GM23338 (cell line): ENCODE measurements at regions not wholly inside any gene's neighbourhood (a gene's known extent, or its start where the extent isn't known, plus 50 kb on each side); places are given as distances from the start of the nearest gene placed in this dataset.

ENCODE experiments used
- ATAC-seq: fragments of 200-7000 bp; cut with Tn5 transposase; 3 replicates; pipeline ENCODE4 v1.9.1; 2020
- DNase-seq: peaks from one replicate; pipeline ENCODE4 v3.0.0-alpha.2; 2015; ENCODE audit warnings: low spot score
- H2AFZ ChIP-seq: fragments of 200-600 bp; sonication (generic); 2 replicates; pipeline ENCODE4 v1.8.0; 2016; ENCODE audit warnings: antibody characterized with exemption, mild to moderate bottlenecking, moderate library complexity
- H3F3A ChIP-seq: fragments of 200-600 bp; sonication (generic); replicated peaks from 2 replicates; pipeline ENCODE4 v1.8.0; 2017; ENCODE audit warnings: antibody characterized with exemption, mixed run types, low read depth
- H3K27ac ChIP-seq: fragments of 200-600 bp; sonication (generic); 2 replicates; pipeline ENCODE4 v1.6.1; 2016; ENCODE audit warnings: low read depth
- H3K27me3 ChIP-seq: fragments of 200-600 bp; sonication (generic); 2 replicates; pipeline ENCODE4 v1.8.0; 2016; ENCODE audit warnings: mild to moderate bottlenecking, mixed run types, moderate library complexity; ENCODE audit not compliant: insufficient read depth
- H3K36me3 ChIP-seq: fragments of 200-600 bp; sonication (generic); 2 replicates; pipeline ENCODE4 v1.8.0; 2016; ENCODE audit warnings: mild to moderate bottlenecking; ENCODE audit not compliant: insufficient read depth
- H3K4me1 ChIP-seq: fragments of 200-600 bp; sonication (generic); 2 replicates; pipeline ENCODE4 v1.8.0; 2016; ENCODE audit warnings: mild to moderate bottlenecking, moderate library complexity; ENCODE audit not compliant: insufficient read depth
- H3K4me2 ChIP-seq: fragments of 200-600 bp; sonication (generic); 2 replicates; pipeline ENCODE4 v1.7.1; 2017; ENCODE audit warnings: mixed run types
- H3K4me3 ChIP-seq: fragments of 200-600 bp; sonication (generic); 2 replicates; pipeline ENCODE4 v1.6.1; 2016; ENCODE audit warnings: mixed run types
- H3K79me2 ChIP-seq: fragments of 200-600 bp; sonication (generic); replicated peaks from 2 replicates; pipeline ENCODE4 v1.8.0; 2017; ENCODE audit warnings: mild to moderate bottlenecking; ENCODE audit not compliant: insufficient read depth
- H3K9me2 ChIP-seq: fragments of 200-600 bp; sonication (generic); 2 replicates; pipeline ENCODE4 v1.8.0; 2017; ENCODE audit not compliant: insufficient read depth
- H4K20me1 ChIP-seq: fragments of 200-600 bp; sonication (generic); replicated peaks from 2 replicates; pipeline ENCODE4 v1.8.0; 2017; ENCODE audit warnings: mild to moderate bottlenecking; ENCODE audit not compliant: insufficient read depth
- H3K27ac Mint-ChIP-seq: 2 replicates; pipeline ENCODE4 v1.8.0; 2020; ENCODE audit warnings: inconsistent platforms, mild to moderate bottlenecking, moderate library complexity, mixed read lengths
- H3K27me3 Mint-ChIP-seq: 3 replicates; pipeline ENCODE4 v1.8.0; 2022; ENCODE audit warnings: low read depth, mild to moderate bottlenecking, moderate library complexity, mixed read lengths, inconsistent platforms; ENCODE audit not compliant: insufficient read depth, poor library complexity
- H3K36me3 Mint-ChIP-seq: 3 replicates; pipeline ENCODE4 v1.8.0; 2021; ENCODE audit warnings: low read depth, mild to moderate bottlenecking, inconsistent platforms, moderate library complexity, mixed read lengths
- H3K4me1 Mint-ChIP-seq: 3 replicates; pipeline ENCODE4 v1.8.0; 2020; ENCODE audit warnings: mild to moderate bottlenecking, inconsistent platforms, mixed read lengths
- H3K4me3 Mint-ChIP-seq: 3 replicates; pipeline ENCODE4 v1.8.0; 2021; ENCODE audit warnings: moderate library complexity, mild to moderate bottlenecking, inconsistent platforms, mixed read lengths
- H3K9me3 Mint-ChIP-seq: 3 replicates; pipeline ENCODE4 v1.8.0; 2020; ENCODE audit warnings: moderate library complexity, mild to moderate bottlenecking, inconsistent platforms, mixed read lengths
- CREB1 ChIP-seq: fragments of 250-450 bp; sonication (Bioruptor Pico); IDR thresholded peaks from 2 replicates; pipeline ENCODE4 v1.5.0; 2020; ENCODE audit warnings: low read depth, mild to moderate bottlenecking, moderate library complexity
- CTCF ChIP-seq, 2 experiments: fragments of 200-600 bp in 1 of 2; sonication (generic) in 1 of 2; conservative IDR thresholded peaks; 2 replicates each; pipeline versions ENCODE4 v1.5.1 to v1.6.1; 2016 to 2017; ENCODE audit warnings: antibody characterized with exemption in 2 of 2, low read depth in 2 of 2, mild to moderate bottlenecking in 2 of 2, moderate library complexity in 1 of 2
- ETS1 ChIP-seq: IDR thresholded peaks from 2 replicates; pipeline ENCODE4 v1.6.1; 2016; ENCODE audit warnings: antibody characterized with exemption
- EZH2 ChIP-seq: fragments of 200-600 bp; sonication (generic); IDR thresholded peaks from one replicate; pipeline ENCODE4 v1.8.0; 2017; ENCODE audit warnings: antibody characterized with exemption, mild to moderate bottlenecking, low read depth; ENCODE audit not compliant: unreplicated experiment
- EZH2phosphoT487 ChIP-seq: fragments of 200-600 bp; sonication (generic); IDR thresholded peaks from one replicate; pipeline ENCODE4 v1.8.1; 2018; ENCODE audit warnings: antibody characterized with exemption; ENCODE audit not compliant: unreplicated experiment
- JUNB ChIP-seq: IDR thresholded peaks from one replicate; pipeline ENCODE4 v1.6.1; 2016; ENCODE audit warnings: antibody characterized with exemption; ENCODE audit not compliant: unreplicated experiment
- NANOG ChIP-seq: IDR thresholded peaks from 2 replicates; pipeline ENCODE4 v1.6.1; 2016; ENCODE audit warnings: antibody characterized with exemption, borderline replicate concordance
- POLR2AphosphoS5 ChIP-seq: IDR thresholded peaks from 2 replicates; pipeline ENCODE4 v1.6.1; 2016; ENCODE audit warnings: antibody characterized with exemption, low read depth
- REST ChIP-seq: IDR thresholded peaks from one replicate; pipeline ENCODE4 v1.6.1; 2018; ENCODE audit warnings: antibody characterized with exemption; ENCODE audit not compliant: unreplicated experiment
- STAT1 ChIP-seq: IDR thresholded peaks from one replicate; pipeline ENCODE4 v1.6.1; 2016; ENCODE audit warnings: antibody characterized with exemption; ENCODE audit not compliant: unreplicated experiment
- ZNF114 ChIP-seq: fragments of 250-450 bp; sonication (Bioruptor Pico); IDR thresholded peaks from 2 replicates; pipeline ENCODE4 v1.5.0; 2020; ENCODE audit warnings: mild to moderate bottlenecking, moderate library complexity
- ZNF331 ChIP-seq: fragments of 250-450 bp; sonication (Bioruptor Pico); IDR thresholded peaks from 2 replicates; pipeline ENCODE4 v1.5.0; 2020; ENCODE audit warnings: low read depth, mild to moderate bottlenecking, moderate library complexity
- ZNF462 ChIP-seq: fragments of 250-450 bp; sonication (Bioruptor Pico); IDR thresholded peaks from 2 replicates; pipeline ENCODE4 v1.5.0; 2020; ENCODE audit warnings: mild to moderate bottlenecking, moderate library complexity

- Mint-ChIP-seq H3K4me3 (no peak overlapping the region), H3K4me1 (peaks cover 23% of the 10 kb centered on the region), H3K27me3 (peaks cover 3% of the 10 kb centered on the region), H3K36me3 (no peaks in the 10 kb centered on the region; the same call in 2 of the 3 replicates), H3K9me3 (no peaks in the 10 kb centered on the region; the same call in 2 of the 3 replicates), H3K27ac (no peak overlapping the region)
- TF ChIP-seq ZNF462 (CRISPR knock-in tag): no peak
- no peak for TF ChIP-seq POLR2AphosphoS5
- no peak for TF ChIP-seq ZNF114 (CRISPR knock-in tag)
- TF ChIP-seq CTCF (conservative IDR thresholded peaks at IDR 0.05; ENCODE audit: low read depth in 2 of 2): no peak
- TF ChIP-seq REST: no peak
- no peak for TF ChIP-seq NANOG
- no peak for TF ChIP-seq EZH2
- TF ChIP-seq STAT1: no peak
- TF ChIP-seq EZH2phosphoT487: no peak
- no peak for TF ChIP-seq ETS1
- TF ChIP-seq JUNB: no peak
- TF ChIP-seq ZNF331 (CRISPR knock-in tag): no peak
- no peak for TF ChIP-seq CREB1 (CRISPR knock-in tag)
- H3F3A ChIP-seq: no peaks in the 10 kb centered on the region
- no peak overlapping the region for H3K27ac ChIP-seq
- no peaks in the 10 kb centered on the region; the same call in 1 of the 2 replicates for H3K9me2 ChIP-seq
- H3K36me3 ChIP-seq: no peaks in the 10 kb centered on the region
- H3K4me2 ChIP-seq: no peak overlapping the region
- H3K4me3 ChIP-seq: no peak overlapping the region
- H3K79me2 ChIP-seq: no peaks in the 10 kb centered on the region
- H3K27me3 ChIP-seq: no peaks in the 10 kb centered on the region
- no peak for DNase-seq
- ATAC-seq: no peak
- no peaks in the 10 kb centered on the region; the same call in none of the 2 replicates for H3K4me1 ChIP-seq
- no peaks in the 10 kb centered on the region for H4K20me1 ChIP-seq
- no peak overlapping the region for H2AFZ ChIP-seq
Observed at GRCh38 chr6:1514078-1514477, 95.6 kb upstream of the FOXC1 start.
